ENCODE measurements at regions not wholly inside any gene's neighbourhood (a gene's known extent, or its start where the extent isn't known, plus 50 kb on each side); places are given as distances from the start of the nearest gene placed in this dataset.

DNA sequence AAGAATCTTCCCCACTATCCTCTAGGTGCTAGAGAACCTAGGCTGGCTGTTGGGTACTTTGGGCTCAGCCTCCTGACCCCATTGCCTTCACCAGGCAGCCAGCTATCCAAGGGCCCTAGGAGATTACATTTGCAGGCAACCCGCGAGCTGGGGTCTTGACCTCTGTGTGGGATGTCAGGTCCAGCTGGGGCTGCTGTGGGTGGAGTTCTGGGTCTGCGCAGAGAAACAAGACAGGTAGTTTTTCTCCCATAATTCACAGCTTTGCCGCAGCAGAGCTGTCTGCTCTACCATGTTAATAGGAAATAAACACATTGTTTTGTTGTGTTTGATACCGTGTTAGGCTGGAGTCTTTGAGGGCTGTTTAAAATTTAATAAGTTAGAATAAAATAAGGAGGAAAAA, 142.8 kb upstream of the PLET1 start:
- TF ChIP-seq, protein P1, sequence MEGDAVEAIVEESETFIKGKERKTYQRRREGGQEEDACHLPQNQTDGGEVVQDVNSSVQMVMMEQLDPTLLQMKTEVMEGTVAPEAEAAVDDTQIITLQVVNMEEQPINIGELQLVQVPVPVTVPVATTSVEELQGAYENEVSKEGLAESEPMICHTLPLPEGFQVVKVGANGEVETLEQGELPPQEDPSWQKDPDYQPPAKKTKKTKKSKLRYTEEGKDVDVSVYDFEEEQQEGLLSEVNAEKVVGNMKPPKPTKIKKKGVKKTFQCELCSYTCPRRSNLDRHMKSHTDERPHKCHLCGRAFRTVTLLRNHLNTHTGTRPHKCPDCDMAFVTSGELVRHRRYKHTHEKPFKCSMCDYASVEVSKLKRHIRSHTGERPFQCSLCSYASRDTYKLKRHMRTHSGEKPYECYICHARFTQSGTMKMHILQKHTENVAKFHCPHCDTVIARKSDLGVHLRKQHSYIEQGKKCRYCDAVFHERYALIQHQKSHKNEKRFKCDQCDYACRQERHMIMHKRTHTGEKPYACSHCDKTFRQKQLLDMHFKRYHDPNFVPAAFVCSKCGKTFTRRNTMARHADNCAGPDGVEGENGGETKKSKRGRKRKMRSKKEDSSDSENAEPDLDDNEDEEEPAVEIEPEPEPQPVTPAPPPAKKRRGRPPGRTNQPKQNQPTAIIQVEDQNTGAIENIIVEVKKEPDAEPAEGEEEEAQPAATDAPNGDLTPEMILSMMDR (IDR thresholded peaks at IDR 0.05; ENCODE audit: poor library complexity) = no peak
- no peak for TF ChIP-seq EZH2 (IDR thresholded peaks at IDR 0.05; ENCODE audit: borderline replicate concordance)
- no peak for TF ChIP-seq EZH2phosphoT487 (IDR thresholded peaks at IDR 0.05; ENCODE audit: low read depth, severe bottlenecking, unreplicated experiment)

All from hepatocyte (in vitro differentiated cells).